ENCODE measurements at regions not wholly inside any gene's neighbourhood (a gene's known extent, or its start where the extent isn't known, plus 50 kb on each side); places are given as distances from the start of the nearest gene placed in this dataset.
"Not testable (repeated sequence)": the region's sequence is repeated elsewhere in the genome, so short reads cannot be mapped to it uniquely, and the experiment has no call there.

DNA sequence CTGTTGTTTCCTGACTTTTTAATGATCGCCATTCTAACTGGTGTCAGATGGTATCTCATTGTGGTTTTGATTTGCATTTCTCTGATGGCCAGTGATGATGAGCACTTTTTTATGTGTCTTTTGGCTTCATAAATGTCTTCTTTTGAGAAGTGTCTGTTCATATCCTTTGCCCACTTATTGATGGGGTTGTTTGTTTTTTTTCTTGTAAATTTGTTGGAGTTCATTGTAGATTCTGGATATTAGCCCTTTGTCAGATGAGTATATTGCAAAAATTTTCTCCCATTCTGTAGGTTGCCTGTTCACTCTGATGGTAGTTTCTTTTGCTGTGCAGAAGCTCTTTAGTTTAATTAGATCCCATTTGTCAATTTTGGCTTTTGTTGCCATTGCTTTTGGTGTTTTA is 1378.7 kb downstream of the FSCB start:
- not testable (repeated sequence) for H3K27ac ChIP-seq (ENCODE audit: low read depth); DNase-seq (ENCODE audit: extremely low spot score); H3K36me3 ChIP-seq (ENCODE audit: insufficient read depth); H3K4me1 ChIP-seq (ENCODE audit: insufficient read depth); H3K4me3 ChIP-seq (ENCODE audit: low read depth, low read length)
- 100% methylated on average over 1 of the region's 1 CpG for WGBS

DNA sequence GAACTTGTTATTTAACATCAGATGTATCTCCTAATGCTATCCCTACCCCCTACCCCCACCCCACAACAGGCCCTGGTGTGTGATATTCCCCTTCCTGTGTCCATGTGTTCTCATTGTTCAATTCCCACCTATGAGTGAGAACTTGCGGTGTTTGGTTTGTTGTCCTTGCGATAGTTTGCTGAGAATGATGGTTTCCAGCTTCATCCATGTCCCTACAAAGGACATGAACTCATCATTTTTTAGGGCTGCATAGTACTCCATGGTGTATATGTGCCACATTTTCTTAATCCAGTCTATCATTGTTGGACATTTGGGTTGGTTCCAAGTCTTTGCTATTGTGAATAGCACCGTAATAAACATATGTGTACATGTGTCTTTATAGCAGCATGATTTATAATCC is 1379.2 kb downstream of the FSCB start:
- DNase-seq (ENCODE audit: extremely low spot score); H3K4me1 ChIP-seq (ENCODE audit: insufficient read depth); H3K36me3 ChIP-seq (ENCODE audit: insufficient read depth); H3K4me3 ChIP-seq (ENCODE audit: low read depth, low read length); H3K27ac ChIP-seq (ENCODE audit: low read depth): not testable (repeated sequence)
- 88% methylated on average over 3 of the region's 3 CpGs for WGBS

DNA sequence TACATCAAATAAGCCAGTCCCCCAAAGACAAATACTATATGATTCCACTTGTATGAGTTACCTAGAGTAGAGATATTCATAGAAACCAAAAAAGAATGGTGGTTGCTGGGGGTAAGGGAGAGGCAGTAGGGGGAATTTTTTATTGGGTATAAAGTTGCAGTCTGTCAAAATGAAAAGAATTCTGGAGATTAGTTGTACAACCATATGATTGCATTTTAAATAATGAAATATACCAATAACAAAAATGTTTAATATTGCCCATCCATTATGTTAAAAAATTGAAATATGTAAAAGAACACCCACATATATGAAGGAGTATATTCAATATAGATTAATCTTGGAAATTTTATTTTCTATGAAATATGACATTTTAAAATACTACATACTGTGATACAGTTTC is 1383.5 kb downstream of the FSCB start:
- no peaks in the 10 kb centered on the region for H3K36me3 ChIP-seq (ENCODE audit: insufficient read depth)
- no peaks in the 10 kb centered on the region for H3K4me1 ChIP-seq (ENCODE audit: insufficient read depth)
- H3K27ac ChIP-seq (ENCODE audit: low read depth) = no peak overlapping the region
- no peak overlapping the region for H3K4me3 ChIP-seq (ENCODE audit: low read depth, low read length)
- no peak for DNase-seq (ENCODE audit: extremely low spot score)

DNA sequence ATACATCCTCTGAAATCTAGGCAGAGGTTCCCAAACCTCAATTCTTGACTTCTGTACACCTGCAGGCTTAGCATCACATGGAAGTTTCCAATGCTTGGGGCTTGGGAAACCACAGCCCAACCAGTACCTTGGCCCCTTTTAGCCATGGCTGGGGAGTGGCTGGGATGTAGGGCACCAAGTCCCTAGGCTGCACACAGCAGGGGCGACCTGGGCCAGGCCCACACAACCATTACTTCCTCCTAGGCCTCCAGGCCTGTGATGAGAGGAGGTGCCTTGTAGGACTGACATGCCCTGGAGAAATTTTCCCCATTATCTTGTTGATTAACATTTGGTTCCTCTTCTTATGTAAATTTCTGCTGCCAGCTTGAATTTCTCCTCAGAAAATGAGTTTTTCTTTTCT is 1387.4 kb downstream of the FSCB start:
- H3K27ac ChIP-seq (ENCODE audit: low read depth) = no peak overlapping the region
- no peaks in the 10 kb centered on the region for H3K4me1 ChIP-seq (ENCODE audit: insufficient read depth)
- DNase-seq (ENCODE audit: extremely low spot score) = no peak
- 29% methylated on average over 1 of the region's 1 CpG for WGBS
- no peaks in the 10 kb centered on the region for H3K36me3 ChIP-seq (ENCODE audit: insufficient read depth)
- H3K4me3 ChIP-seq (ENCODE audit: low read depth, low read length) = no peak overlapping the region

DNA sequence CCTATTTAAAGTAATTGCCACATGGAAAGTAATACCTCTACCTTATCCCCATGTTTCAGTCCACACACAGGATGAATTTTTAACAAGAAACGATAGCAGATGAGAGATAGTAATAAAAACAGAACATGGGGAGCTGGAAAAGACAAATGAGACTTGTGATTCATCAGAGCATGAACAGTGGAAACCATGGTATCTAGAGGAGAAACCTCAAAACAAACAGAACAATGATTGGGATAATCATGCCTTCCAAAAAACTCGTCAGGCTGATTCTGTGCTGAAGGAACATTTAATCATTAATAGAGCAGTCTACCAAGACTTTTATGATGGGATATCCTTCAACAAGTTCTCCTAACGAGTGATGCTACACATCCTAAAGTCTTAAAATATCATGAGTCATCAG is 1390.7 kb downstream of the FSCB start:
- 78% methylated on average over 3 of the region's 3 CpGs for WGBS
- H3K36me3 ChIP-seq (ENCODE audit: insufficient read depth) = no peaks in the 10 kb centered on the region
- no peak for DNase-seq (ENCODE audit: extremely low spot score)
- H3K4me3 ChIP-seq (ENCODE audit: low read depth, low read length) = no peak overlapping the region
- H3K4me1 ChIP-seq (ENCODE audit: insufficient read depth) = no peaks in the 10 kb centered on the region
- H3K27ac ChIP-seq (ENCODE audit: low read depth) = no peak overlapping the region

DNA sequence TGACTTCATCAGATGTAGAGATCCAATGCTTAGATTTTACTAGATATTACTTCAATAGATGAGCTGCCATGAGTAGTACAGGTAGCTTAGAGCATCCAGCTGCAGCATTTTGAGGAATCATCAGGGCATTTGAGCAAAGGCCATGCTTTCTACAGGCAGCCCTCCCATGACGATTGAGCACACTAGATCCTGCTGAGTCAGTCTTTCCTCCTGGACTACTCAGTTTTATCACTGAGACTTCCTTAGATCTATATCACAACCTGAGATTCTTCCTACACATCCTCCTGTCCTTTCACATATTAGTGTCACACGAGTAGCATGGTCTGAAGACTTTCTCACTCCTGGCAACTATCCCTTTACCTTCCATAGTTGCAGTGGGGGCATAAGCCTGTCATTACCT is 1401.8 kb downstream of the FSCB start:
- H3K4me1 ChIP-seq (ENCODE audit: insufficient read depth) = no peaks in the 10 kb centered on the region
- H3K4me3 ChIP-seq (ENCODE audit: low read depth, low read length) = no peak overlapping the region
- DNase-seq (ENCODE audit: extremely low spot score) = no peak
- H3K27ac ChIP-seq (ENCODE audit: low read depth) = no peak overlapping the region
- WGBS = 57% methylated on average over 2 of the region's 2 CpGs
- H3K36me3 ChIP-seq (ENCODE audit: insufficient read depth) = no peaks in the 10 kb centered on the region

DNA sequence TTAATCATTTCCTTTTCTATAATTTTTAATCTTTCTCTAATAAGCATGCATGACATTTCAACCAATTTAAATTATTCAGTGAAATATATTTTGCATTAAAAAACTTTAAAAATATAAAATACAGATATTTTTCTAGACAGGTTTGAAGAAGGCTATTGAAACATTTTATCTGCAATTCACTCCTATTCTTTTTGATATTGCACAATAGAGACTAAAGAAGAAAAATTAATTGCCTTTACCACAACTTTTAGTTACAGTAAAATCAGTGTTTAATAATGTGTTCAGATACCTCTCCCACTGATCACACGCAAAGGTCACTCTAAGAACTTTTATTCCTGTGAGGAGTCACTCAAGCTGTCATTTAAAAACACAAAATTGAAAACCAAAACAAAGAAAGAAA is 1416.7 kb downstream of the FSCB start:
- WGBS = 94% methylated on average over 1 of the region's 1 CpG
- Histone ChIP-seq H3K4me3 (ENCODE audit: low read depth, low read length) (no peak overlapping the region), H3K36me3 (ENCODE audit: insufficient read depth) (no peaks in the 10 kb centered on the region), H3K4me1 (ENCODE audit: insufficient read depth) (no peaks in the 10 kb centered on the region), H3K27ac (ENCODE audit: low read depth) (no peak overlapping the region)
- DNase-seq (ENCODE audit: extremely low spot score) = no peak

DNA sequence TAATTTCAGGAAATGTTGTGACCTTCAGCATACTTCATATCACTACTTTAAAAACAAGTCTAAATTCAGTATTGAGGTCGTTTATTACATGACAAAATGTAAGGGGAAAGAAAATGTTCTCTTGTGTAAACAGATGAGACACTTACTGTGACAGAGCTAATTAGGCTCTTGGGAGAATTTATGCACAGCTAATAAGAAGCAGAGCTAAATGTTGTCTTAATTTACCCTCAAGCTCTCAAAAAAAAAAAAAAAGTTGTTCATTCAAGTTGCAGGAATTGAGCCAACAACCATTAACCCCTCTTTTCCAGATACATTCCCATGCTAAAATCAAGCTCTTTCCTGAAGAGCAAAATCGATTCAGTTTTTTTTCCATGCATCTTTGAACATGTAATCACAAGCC is 1419.4 kb downstream of the FSCB start:
- 47% methylated on average over 2 of the region's 2 CpGs for WGBS
- no peak overlapping the region for H3K27ac ChIP-seq (ENCODE audit: low read depth)
- H3K36me3 ChIP-seq (ENCODE audit: insufficient read depth) = no peaks in the 10 kb centered on the region
- H3K4me1 ChIP-seq (ENCODE audit: insufficient read depth) = no peaks in the 10 kb centered on the region
- no peak for DNase-seq (ENCODE audit: extremely low spot score)
- no peak overlapping the region for H3K4me3 ChIP-seq (ENCODE audit: low read depth, low read length)

DNA sequence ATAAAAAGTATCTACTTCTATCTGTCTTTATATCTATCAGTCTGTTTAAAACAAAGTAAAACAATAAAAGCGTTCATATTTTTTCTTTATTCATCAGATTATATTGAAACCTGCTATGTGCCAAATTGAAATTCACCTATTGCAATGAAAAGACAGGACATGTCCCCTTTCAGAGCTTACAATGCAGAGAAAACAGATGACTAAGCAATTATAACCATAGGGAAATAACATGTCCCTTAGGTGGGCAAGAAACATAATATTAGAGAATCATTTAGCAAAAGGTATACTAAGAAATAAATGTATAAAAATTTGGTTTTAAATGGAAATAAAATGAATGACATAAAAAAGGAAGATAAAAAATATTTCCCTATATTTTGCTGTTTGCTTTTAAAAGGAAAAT is 1421.3 kb downstream of the FSCB start:
- 64% methylated on average over 1 of the region's 1 CpG for whole genome bisulfite sequencing
- DNase-seq (ENCODE audit: extremely low spot score) = no peak
- H3K4me1 ChIP-seq (ENCODE audit: insufficient read depth) = no peaks in the 10 kb centered on the region
- H3K4me3 ChIP-seq (ENCODE audit: low read depth, low read length) = no peak overlapping the region
- H3K27ac ChIP-seq (ENCODE audit: low read depth) = no peak overlapping the region
- H3K36me3 ChIP-seq (ENCODE audit: insufficient read depth) = no peaks in the 10 kb centered on the region

DNA sequence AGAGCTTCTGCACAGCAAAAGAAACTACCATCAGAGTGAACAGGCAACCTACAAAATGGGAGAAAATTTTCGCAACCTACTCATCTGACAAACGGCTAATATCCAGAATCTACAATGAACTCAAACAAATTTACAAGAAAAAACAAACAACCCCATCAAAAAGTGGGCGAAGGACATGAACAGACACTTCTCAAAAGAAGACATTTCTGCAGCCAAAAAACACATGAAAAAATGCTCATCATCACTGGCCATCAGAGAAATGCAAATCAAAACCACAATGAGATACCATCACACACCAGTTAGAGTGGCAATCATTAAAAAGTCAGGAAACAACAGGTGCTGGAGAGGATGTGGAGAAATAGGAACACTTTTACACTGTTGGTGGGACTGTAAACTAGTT is 1439.7 kb downstream of the FSCB start:
- not testable (repeated sequence) for H3K36me3 ChIP-seq (ENCODE audit: insufficient read depth); DNase-seq (ENCODE audit: extremely low spot score); H3K27ac ChIP-seq (ENCODE audit: low read depth); H3K4me3 ChIP-seq (ENCODE audit: low read depth, low read length); H3K4me1 ChIP-seq (ENCODE audit: insufficient read depth)
- WGBS = 85% methylated on average over 2 of the region's 3 CpGs

DNA sequence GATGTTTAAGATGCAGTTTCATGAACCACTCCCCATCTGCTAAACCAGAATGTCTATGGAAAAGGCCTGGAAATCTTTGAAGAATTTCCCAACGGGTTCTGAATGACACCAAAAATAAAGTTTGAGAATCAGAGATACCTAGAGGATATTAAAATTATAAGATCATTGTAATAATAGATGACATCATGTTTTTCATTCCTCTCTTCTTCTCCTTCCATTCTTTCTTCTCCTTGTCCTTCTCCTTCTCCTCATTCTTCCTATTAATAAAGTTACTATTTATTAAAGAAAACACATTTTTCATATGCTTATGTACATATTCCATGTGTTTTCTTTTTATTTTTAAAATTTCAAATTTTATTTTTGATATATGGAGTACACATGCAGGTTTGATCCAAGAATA is 1449.4 kb downstream of the LRFN5 start:
- no peaks in the 10 kb centered on the region for H3K4me1 ChIP-seq (ENCODE audit: insufficient read depth)
- H3K27ac ChIP-seq (ENCODE audit: low read depth) = no peak overlapping the region
- 61% methylated on average over 1 of the region's 1 CpG for WGBS
- no peaks in the 10 kb centered on the region for H3K36me3 ChIP-seq (ENCODE audit: insufficient read depth)
- H3K4me3 ChIP-seq (ENCODE audit: low read depth, low read length) = no peak overlapping the region
- no peak for DNase-seq (ENCODE audit: extremely low spot score)

DNA sequence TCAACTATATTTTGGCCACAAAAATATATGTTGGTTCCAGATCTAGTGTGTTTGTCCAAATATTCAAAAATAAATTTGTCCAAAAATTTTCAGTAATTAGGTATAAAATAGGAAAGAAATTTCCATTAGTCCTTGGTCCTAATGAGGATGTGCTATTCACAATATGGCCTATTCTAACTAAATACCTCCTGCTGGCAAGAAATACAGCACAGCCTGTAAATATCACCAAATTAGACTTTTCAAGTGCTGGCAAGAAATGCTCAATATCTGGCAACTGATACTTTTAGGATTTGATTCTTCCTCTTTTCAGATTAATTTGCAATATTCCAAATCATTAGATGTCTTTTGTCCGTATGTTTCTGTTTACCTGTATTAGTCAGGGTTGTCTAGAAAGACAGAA is 1446.2 kb downstream of the LRFN5 start:
- no peak for DNase-seq (ENCODE audit: extremely low spot score)
- no peaks in the 10 kb centered on the region for H3K36me3 ChIP-seq (ENCODE audit: insufficient read depth)
- H3K4me1 ChIP-seq (ENCODE audit: insufficient read depth) = no peaks in the 10 kb centered on the region
- 94% methylated on average over 1 of the region's 1 CpG for WGBS
- no peak overlapping the region for H3K4me3 ChIP-seq (ENCODE audit: low read depth, low read length)
- no peak overlapping the region for H3K27ac ChIP-seq (ENCODE audit: low read depth)

DNA sequence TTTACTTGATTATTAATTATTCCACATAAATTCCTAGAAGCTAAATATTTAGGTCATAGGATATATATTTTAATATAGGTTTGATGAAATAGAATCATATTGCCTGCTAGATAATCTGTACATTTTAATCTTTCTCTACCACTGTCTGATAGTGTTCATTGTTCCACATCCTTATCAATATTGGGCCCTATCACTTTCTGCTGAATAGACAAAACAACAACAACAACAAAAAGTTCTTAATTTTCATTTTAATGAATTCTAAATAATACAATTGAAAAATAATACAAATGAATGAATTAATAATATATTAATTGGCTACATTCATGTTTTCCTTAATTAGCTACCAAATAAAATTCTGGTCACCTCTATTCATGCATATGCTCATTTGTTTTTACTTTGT is 1437.2 kb downstream of the LRFN5 start:
- DNase-seq (ENCODE audit: extremely low spot score) = no peak
- Histone ChIP-seq H3K27ac (ENCODE audit: low read depth) (no peak overlapping the region), H3K4me1 (ENCODE audit: insufficient read depth) (no peaks in the 10 kb centered on the region), H3K36me3 (ENCODE audit: insufficient read depth) (no peaks in the 10 kb centered on the region), H3K4me3 (ENCODE audit: low read depth, low read length) (no peak overlapping the region)

DNA sequence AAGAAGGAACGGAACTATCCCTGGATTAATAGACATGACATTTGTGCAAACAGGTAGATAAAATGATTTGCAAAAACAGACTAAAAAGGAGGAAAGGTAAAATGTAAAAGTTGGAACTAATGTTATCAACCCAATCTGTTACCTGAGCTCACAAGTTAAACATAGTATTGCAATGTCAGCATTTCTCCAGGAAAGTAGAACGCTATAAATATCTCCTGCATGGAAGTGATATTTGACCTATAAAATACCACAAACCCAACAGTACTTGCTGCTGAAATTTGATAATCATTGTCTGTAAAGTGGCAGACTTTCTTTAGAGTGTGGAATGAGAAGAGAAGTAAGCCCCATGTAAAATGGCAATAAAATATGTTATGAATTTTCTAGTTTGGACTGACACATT is 1435.7 kb downstream of the LRFN5 start:
- no peak for DNase-seq (ENCODE audit: extremely low spot score)
- Histone ChIP-seq H3K4me1 (ENCODE audit: insufficient read depth) (no peaks in the 10 kb centered on the region), H3K4me3 (ENCODE audit: low read depth, low read length) (no peak overlapping the region), H3K36me3 (ENCODE audit: insufficient read depth) (no peaks in the 10 kb centered on the region), H3K27ac (ENCODE audit: low read depth) (no peak overlapping the region)
- WGBS = 43% methylated on average over 2 of the region's 2 CpGs

DNA sequence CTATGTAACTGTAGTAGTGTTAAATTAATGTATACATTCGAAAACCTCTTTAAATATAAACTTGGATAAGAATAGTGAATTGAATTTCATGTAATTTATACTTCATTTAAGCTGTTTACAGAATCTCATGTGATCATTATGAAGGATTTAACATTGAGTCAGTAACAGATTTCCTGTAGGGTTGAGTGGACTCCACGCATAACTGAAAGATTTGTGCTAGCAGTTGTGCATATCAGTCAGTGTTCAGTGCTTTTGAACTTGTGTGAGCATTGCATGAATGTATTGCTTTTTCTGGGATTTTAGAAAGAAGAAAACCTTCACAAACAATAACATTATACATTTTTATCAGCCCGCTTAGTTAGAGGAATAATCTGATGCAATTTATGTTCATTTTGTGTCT is 1435.3 kb downstream of the LRFN5 start:
- H3K27ac ChIP-seq (ENCODE audit: low read depth) = no peak overlapping the region
- H3K4me1 ChIP-seq (ENCODE audit: insufficient read depth) = no peaks in the 10 kb centered on the region
- WGBS = 54% methylated on average over 3 of the region's 3 CpGs
- H3K36me3 ChIP-seq (ENCODE audit: insufficient read depth) = no peaks in the 10 kb centered on the region
- H3K4me3 ChIP-seq (ENCODE audit: low read depth, low read length) = no peak overlapping the region
- no peak for DNase-seq (ENCODE audit: extremely low spot score)
